ENCODE measurements at regions not wholly inside any gene's neighbourhood (a gene's known extent, or its start where the extent isn't known, plus 50 kb on each side); places are given as distances from the start of the nearest gene placed in this dataset.

DNA sequence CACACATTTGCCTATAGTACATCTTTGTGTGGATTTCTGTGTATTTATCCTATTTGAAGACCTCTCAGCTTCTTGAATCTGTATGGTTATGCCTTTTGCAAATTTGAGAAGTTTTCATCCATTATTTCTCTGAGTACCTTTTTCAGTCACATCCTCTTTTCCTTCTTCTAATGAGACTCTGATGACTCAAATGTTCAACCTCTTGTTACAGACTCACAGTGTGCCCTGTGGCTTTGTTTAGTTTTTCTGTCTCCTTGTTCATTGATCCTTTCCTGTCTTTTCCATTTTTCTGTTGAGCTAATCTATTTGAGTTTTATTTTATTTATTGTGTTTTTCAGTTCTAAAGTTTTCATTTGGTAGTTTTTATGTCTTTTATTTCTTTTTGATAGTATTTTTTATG, 87.0 kb upstream of the LRP1B start:
- Mint-ChIP-seq H3K4me1 (no peaks in the 10 kb centered on the region), H3K36me3 (ENCODE audit: insufficient read depth in 1 of 3, low read depth in 3 of 3) (no peaks in the 10 kb centered on the region), H3K9me3 (no peaks in the 10 kb centered on the region), H3K4me3 (no peak overlapping the region), H3K27ac (no peak overlapping the region), H3K27me3 (ENCODE audit: low read depth) (no peaks in the 10 kb centered on the region)
- no peak overlapping the region for H3K27ac ChIP-seq (ENCODE audit: insufficient read length, low read depth, low read length)
- H2AFZ ChIP-seq (ENCODE audit: low read length), result no peak overlapping the region
- no peak overlapping the region for H4K5ac ChIP-seq (ENCODE audit: insufficient read length, low read depth, low read length)
- no peaks in the 10 kb centered on the region for H3K4me1 ChIP-seq (ENCODE audit: insufficient read depth, low read length)
- H3K9ac ChIP-seq (ENCODE audit: extremely low read depth, insufficient read length, low read length), result no peak overlapping the region
- no peaks in the 10 kb centered on the region for H3K23me2 ChIP-seq (ENCODE audit: insufficient read length, low read depth, low read length, poor library complexity, severe bottlenecking)
- TF ChIP-seq CTCF (conservative IDR thresholded peaks at IDR 0.05), result no peak
- H3T11ph ChIP-seq (ENCODE audit: low read length), result no peak overlapping the region
- no peak overlapping the region for H3K4ac ChIP-seq (ENCODE audit: low read depth, low read length)
- no peaks in the 10 kb centered on the region for H4K20me1 ChIP-seq (ENCODE audit: control insufficient read depth, insufficient read depth, insufficient read length)
- no peak overlapping the region for H3K4me2 ChIP-seq (ENCODE audit: insufficient read depth, insufficient read length, low read length)
- no peak for DNase-seq
- H2BK5ac ChIP-seq (ENCODE audit: insufficient read length, low read length), result no peak overlapping the region
- H2AK5ac ChIP-seq (ENCODE audit: insufficient read length, low read length), result no peak overlapping the region
- H2BK20ac ChIP-seq (ENCODE audit: low read depth, low read length, poor library complexity, severe bottlenecking), result no peak overlapping the region
- no peaks in the 10 kb centered on the region for H3K27me3 ChIP-seq (ENCODE audit: insufficient read depth, low read length)
- H3K79me2 ChIP-seq (ENCODE audit: insufficient read depth, low read length), result no peaks in the 10 kb centered on the region
- H3K14ac ChIP-seq (ENCODE audit: insufficient read depth, low read length), result no peak overlapping the region
- H4K8ac ChIP-seq (replicated peaks; ENCODE audit: insufficient read length, low read depth, low read length), result no peak overlapping the region
- H2BK12ac ChIP-seq (ENCODE audit: insufficient read length, low read depth, low read length), result no peak overlapping the region
- H3K18ac ChIP-seq (ENCODE audit: insufficient read length, low read depth, low read length), result no peak overlapping the region
- H3K79me1 ChIP-seq (ENCODE audit: insufficient read depth, low read depth, low read length, poor library complexity, severe bottlenecking), result no peaks in the 10 kb centered on the region
- no peaks in the 10 kb centered on the region for H3K9me3 ChIP-seq (ENCODE audit: control insufficient read depth, low read depth, low read length)
- H3K56ac ChIP-seq (ENCODE audit: insufficient read length, low read depth, low read length), result no peak overlapping the region
- H2BK120ac ChIP-seq (ENCODE audit: low read depth, low read length, poor library complexity, severe bottlenecking), result no peak overlapping the region
- H3K23ac ChIP-seq (ENCODE audit: insufficient read length, low read depth, low read length), result no peak overlapping the region
- H2BK15ac ChIP-seq (ENCODE audit: low read depth, low read length), result no peak overlapping the region
- no peak overlapping the region for H4K91ac ChIP-seq (ENCODE audit: insufficient read length, low read depth, low read length)

Measured in H9 (cell line).